HG02759 (cell line): ENCODE measurements at regions not wholly inside any gene's neighbourhood (a gene's known extent, or its start where the extent isn't known, plus 50 kb on each side); places are given as distances from the start of the nearest gene placed in this dataset.

Experiments
- ATAC-seq: cut with Tn5 transposase; IDR thresholded peaks from one replicate; pipeline ENCODE4 v1.9.1; 2021; ENCODE audit warnings: mild to moderate bottlenecking, moderate library complexity; ENCODE audit not compliant: unreplicated experiment

DNA sequence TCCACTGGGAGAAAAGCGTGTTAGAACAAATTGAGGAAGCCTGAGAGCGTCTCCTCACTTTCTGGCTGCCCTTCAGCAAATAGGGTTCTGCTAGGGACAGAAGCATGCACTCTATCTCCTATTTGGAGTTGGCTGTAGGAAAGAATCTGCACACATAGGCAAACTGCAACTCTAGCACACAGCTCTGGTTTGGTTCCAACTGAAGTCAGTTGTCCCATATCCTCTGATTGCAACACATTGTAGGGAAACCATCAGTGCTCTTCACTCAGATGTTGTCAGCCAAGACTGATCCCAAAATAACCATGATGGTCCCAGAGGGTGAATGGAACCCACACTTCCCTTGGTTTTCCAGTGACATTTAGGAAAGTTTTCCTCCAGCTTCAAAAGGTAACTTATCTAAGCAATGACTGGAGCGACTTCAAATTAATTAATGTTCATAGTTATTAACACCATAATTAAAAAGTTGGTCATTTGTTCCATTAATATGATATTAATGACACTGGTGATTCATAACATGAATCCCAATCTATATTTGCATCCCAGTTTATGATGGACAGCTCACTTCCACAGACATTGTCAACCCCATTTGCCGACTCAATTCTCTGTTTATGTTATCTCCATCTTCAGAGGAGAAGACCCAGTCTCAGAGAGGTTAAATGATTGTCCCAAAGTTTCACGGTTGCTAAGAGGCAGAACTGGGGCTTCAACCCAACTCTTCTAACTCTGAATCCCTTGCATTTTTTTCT, 136.7 kb upstream of the ZNF462 start:
- no peak for ATAC-seq

DNA sequence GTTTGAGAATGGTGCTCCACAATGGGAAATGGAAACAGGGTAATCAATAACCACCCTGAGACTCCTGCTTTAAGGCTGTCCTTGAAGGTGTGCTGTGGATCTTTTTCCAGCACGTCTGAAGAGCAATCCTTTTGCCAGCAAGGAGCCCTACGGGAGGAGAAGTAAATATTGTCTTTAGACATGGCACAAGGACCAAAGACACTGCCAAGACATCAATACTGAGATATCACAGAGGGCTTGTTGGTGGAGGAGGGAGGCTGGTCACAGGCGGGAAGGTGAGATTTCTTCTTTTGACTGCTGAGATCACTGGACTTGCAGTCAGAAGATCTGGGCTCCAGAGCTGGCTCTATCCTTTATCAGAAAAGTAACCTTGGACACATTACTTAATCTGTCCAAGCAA, 135.0 kb upstream of the ZNF462 start:
- no peak for ATAC-seq

DNA sequence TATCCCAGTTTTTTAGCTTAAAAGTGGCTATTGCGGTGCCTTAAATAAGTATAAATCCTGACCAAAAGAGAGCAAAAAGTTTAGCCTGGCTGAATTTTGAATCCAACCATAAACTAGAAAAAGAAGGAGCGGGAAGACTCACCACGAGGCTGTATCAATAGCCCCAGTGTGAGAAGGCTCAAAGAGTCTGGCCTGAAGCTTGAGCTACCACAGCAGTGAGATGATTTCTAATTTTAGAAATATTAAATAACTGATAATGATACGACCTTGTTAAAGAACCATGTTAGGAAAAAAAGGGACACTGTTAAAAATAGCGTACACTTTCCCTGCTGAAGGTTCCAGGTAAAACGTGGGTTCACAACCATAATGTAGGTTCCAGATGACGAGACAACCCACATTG, 134.1 kb upstream of the ZNF462 start:
- no peak for ATAC-seq

DNA sequence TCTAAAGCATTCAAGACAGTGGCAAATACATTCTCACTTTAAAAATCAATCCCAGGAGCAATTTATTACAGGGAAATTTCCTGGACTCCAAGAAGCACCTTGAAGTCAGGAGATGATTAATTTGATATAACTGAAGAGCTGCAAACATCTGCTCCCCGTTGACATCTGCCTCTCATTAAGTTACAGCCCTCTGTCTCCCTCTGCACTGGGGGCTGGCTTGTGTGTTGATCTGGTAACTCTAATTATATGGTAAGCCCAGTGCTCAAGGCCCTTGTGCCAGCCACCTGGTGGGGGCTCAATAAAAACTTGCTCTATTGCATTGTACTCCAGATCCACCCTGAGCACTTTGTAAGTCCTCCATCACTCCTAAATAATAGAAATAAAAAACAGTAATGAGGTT, 131.1 kb upstream of the ZNF462 start:
- ATAC-seq = no peak

DNA sequence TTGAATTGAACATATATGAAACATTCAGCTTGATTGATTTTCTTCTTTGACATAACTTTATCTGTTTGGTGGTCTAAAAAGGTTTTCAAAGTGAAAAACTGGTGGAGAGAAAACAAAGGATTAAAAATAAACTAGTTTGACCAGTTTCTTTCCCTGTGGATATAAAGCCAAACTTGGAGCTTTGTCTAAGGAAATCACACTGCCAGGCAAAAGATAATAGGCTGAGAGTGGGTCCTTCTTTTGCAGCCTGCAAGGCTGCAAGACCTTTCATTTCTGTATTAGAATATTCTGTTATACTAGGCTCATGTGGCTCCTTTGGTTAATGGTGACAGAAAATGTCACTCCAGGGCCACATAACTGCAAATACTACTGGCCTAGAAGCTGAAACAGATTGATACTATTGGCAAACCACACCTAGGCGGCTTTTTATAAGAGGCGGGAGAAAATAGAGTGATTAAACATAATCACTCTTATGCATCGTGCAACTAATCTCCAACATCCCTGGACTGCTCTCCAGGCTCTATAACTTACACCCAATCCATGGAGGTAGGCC, 129.1 kb upstream of the ZNF462 start:
- no peak for ATAC-seq

DNA sequence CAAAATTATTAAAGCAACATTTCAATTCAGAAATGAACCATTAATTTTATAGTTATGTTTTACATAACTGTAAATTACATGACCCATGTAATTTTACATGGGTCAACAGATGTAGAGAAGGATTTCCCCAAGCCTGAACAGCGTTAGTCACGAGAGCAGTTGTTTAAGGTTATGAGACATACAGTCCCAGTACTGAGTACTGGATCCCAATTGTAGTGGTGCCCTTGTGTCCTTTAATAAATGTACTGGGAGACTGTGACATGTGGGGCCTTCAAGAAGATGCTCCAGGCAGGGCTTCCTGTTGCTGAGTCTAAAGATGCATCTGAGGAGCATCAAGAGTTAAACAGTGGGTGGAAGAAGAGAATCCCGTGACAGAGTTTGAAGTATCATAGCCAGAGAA, 125.5 kb upstream of the ZNF462 start:
- no peak for ATAC-seq

DNA sequence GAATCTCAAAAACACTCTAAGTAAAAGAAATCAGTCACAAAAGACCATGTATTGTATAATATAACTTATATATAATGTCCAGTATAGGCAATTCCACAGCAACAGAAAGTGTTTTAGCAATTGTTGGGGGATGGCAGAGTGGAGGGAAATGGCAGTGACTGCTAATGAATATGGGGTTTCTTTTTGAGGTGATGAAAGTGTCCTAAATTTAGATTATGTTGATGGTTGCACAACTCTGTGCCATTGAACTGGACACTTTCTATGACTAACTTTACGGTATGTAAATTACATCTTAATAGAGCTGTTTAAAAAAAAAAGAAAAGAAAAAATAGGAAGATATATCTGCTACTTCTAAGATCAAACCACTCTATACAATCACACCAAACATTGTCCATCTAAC, 124.9 kb upstream of the ZNF462 start:
- ATAC-seq = no peak

DNA sequence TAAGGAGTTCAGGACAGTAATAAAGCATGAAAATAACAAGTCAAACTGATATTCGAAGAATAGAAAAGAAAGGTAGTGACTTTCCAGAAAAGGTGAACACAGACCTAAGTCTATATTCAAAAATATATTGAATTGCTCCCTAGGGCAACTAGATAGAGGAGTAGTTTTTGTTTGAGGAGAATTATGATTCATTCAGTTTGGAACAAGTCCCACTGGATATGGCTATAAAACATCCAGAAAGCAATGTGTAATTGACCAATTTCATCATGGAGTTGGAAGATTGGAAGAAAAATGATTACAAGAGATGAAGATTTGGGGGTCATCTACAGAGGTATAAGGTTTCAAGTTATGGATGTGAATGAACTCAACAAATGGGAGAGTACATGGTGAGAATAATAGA, 117.5 kb upstream of the ZNF462 start:
- no peak for ATAC-seq

DNA sequence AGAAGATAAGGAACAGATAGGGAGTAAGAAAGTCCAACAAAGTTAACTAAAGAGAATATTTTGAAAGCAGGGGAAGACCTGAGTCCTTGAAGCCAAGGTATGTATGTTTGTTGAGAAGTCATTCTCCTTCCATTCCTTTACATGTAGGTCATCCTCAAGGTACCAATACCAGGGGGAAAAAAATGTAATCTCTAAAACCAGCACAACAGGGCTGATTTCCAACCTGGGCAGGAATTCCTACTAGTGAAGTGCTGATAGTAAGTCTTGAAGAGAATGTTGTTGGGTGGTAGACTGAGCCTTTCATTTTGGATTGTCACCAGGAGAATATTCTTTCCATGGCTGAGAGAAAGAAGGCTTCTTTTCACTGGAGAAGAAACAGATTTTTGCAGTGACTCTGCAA, 117.1 kb upstream of the ZNF462 start:
- no peak for ATAC-seq

DNA sequence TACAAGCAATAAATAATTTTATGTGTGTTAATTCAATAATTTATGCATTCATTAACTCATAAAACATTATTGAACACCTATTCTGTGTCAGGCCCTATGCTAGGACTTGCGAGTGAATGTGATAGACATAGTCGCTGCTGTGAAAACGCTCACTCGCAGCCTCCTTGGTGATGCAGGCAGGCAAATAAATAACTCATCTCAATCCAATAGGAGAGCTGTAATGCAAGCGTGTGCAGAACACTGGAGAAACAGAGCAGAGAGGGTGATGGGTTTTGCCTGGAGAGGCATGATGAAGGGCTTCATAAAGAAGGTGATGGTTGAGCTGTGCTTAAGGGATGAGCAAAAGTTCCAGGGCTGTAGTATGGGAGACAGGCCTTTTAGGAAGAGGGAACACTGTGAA, 111.3 kb upstream of the ZNF462 start:
- ATAC-seq = no peak

DNA sequence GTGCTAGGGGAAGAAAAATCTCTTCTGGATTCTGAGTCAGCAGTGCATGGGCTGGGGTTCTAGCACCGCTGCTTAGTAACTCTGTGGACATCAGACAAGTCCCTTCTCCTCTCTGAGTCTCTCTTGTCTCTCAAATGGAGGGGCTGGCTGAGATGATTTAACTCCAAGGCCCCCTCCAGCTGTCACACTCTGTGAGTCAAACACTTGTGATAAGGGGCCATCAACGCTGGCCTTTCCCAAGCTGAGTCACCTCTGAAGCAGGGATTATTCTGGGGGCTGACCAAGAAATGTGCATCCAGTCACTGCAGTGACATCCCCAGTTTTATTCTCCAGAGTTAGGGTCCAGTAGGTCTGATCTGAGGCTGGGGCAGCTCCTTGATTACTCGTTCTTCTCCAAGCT, 110.4 kb upstream of the ZNF462 start:
- peak; percentile 11 for ATAC-seq

DNA sequence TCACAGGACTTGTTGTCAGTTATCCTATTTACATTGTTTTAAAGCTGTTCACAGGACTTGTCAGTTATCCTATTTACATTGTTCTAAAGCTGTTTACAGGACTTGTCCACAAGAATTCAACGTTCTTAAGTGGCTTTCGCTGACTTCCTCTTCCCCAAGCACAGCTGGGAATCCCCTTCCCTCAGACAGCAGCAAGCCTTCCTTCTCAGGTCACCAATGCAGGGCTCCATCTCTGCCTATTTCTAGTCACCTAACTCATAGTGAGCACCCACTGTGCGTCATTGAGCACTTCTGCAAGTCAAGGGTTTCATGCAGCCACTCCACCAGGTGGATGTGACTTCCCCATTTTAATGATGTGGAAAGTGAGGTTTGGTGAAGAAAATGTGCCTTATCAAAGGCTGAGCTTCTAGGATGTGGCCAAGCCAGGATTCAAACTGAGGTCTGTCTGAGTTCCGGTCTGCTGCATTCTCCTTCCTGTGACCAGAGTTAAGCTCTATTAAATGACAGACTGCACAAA, 109.8 kb upstream of the ZNF462 start:
- peak; percentile 91 for ATAC-seq

DNA sequence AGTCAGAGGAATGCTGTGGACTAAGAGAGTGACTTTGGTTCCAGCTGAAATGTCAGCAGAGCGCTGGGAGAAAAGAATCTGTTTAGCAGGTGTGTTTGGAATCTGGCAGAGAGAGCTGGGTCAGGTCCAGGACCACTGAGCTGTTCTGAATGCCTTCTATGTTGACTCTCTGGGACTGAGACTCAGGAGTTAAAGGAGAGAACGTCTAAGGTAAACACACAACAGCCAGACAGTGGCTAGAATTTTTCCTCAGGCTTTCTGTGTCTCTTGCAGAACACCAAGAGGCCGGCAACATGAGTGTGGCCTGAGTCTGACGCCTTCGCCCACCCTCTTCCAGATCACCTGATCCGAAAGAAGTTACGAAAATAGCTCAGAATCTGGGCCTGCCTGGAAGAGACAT, 107.2 kb upstream of the ZNF462 start:
- ATAC-seq = no peak

DNA sequence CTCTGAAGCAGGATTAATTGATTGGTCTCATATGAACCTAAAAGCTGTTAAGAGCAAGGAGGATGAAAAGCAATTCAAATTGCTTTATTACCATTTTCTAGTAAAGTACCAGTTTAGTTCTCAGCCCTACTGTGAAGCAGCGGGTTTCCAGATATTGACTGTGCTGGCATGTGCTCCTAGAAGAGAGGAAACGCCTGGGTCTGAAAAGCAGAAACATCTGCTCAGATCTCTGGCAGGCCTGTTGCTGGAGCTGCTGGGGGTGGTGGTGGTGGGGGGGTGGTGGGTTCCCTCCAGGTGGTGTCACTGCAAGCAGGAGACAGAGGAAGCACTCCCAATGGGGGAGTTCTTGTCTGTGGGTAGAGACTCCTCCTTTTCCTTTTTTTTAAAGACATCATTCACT, 105.5 kb upstream of the ZNF462 start:
- no peak for ATAC-seq

DNA sequence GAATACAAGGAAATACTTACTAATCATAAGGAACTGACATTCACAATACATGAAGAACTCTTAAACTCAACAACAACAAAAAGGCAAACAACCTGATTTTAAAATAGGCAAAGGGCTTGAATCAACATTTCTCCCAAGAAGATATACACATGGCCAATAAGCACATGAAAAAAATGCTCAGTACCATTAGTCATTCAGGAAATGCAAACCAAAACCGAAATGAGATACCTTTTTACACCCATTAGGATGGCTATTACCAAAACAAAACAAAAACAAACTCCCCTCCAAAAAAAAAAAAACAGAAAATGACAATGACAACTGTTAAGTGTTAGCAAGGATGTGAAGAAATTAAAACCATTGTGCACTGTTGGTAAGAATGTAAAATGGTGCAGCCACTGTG, 104.1 kb upstream of the ZNF462 start:
- ATAC-seq = peak; percentile 62

DNA sequence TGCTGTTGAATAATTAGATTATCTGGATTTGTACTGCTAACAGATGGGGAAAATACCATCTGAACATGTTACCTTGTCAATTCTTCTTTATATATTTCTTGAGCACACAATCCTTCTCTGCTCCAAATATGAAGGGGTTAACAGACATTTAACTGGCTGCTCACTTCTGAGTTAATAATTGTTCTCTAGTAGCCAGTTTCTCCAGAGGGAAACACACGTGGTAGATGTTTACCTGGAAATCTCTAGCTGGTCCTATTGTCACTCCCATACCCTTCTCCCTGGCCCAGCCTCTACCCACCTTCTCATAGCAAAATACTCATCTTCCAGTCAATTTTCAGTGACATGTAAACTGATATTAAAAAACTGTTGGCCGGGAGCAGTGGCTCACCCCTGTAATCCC, 101.5 kb upstream of the ZNF462 start:
- ATAC-seq = no peak

DNA sequence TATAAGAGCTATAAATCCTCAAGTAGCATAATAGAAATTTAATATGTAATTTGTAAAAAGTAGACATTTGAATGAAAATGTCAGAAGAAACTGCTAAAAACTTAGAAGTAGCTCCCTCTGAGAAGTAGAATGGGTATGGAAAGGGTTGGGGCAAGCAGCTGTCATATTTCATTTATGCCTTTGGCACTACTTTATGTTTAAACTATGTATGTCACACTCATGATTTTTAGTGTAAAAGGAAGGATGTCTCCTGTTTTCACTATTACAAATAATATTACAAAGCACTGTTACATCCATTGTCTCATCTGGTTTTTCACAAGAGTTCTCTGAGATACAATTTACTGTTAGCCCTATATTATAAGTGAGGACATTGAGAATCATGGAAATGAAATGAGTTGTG, 96.3 kb upstream of the ZNF462 start:
- no peak for ATAC-seq

DNA sequence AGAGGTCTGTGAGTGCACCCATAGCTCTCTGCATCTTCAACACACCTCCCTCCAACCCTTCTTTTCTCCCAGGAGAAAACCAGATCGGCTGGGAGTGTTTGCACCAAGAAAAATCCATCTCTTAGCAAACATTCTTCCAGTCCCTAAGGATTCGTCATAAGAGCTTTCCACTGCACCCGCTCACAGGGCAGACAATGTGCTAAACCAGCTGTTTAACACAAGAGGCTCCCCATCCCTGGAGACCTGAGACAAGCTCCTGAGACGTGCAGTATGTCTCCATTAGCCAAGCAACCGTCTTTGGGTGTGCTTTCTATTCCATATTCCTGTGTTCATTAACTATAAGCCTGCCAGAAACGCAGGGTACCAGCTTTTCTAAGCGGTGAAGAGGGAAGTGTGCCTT, 93.6 kb upstream of the ZNF462 start:
- ATAC-seq = no peak

DNA sequence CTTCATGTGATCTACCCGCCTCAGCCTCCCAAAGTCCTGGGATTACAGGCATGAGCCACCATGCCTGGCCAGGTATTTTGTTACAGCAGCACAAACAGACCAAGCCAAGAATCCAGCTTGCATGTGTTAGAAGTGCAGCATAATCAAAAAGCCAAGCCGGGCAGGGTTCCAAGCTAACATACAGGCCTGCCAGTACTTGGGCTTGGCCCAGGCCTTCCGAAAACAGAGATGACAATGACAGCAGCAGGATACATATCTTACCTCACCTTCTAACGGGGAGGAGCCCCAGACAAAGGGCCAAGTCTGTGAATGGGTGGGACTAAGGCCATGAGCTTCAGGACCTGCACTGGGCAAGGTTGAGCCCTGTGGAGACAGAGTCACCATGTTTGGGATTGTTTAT, 91.4 kb upstream of the ZNF462 start:
- ATAC-seq = no peak

DNA sequence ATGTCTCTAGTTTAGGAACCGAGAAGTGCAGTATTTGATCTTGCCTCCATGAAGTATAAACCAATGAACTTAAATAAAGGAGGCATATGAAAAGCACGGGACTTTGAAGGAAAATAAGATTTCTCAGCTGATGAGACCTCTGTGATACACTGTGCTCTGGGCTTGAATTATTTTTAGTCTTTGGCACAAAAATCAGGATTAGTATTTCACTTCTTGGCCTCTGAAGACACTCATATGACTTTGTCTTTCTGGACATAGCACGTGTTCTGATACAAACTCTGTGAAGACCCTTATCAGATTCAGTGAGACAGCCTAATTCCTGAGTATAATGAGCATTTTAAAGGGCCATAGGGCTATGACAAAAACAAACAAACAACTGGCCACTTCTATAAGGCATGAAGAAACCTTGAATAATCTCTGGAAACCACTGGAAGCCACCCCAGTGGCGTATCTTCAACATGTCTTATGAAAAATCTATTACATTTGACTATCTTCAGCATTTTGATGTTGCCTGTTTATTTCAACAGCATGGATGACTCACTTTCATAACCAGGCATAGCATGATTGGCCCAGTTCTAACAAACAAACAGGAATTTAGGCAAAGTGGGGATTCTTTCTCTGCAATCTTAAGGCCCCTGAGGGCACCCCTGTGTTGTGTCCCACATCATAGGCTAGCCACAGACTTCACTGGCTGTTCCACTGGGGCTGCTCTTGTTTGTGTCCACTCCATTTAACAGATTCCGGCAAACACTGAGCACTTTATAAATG, 90.3 kb upstream of the ZNF462 start:
- ATAC-seq = no peak

DNA sequence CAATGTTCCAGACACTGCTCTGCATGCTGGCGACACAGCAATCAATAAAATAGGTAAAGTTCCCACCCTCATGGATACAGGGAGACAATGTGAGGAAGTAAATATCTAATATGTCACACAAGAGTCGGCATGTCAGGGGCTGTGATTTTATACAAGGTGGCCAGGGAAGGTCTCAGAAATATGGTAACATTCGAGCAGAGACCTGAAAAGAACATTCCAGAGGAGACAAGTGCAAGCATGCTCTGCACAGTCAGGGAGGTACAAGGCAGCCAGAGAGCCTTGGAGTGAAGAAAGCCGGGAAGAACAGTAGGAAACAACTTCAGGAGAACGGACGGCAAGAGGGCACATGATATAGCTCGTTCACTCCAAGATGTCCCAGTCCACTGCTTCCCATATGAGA, 89.2 kb upstream of the ZNF462 start:
- no peak for ATAC-seq

DNA sequence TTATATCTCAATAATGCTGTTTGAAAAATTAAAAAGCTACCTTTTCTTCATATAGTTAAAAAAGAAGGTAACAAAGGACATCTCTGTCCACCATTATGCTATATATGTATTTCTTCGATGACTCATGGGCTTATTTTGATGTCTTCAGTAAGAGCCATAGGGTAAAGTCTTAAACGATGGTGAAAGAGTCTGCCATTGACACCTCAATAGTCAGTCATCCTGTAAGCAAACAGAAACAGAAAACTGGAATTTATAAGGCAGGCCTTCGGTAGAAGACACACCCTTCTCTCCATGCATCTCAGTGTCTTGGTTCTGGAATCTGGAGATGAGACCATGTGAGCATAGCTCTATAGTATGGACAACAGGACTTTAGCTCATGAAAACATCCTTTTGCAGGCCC, 87.0 kb upstream of the ZNF462 start:
- ATAC-seq = no peak
